ENCODE measurements at regions not wholly inside any gene's neighbourhood (a gene's known extent, or its start where the extent isn't known, plus 50 kb on each side); places are given as distances from the start of the nearest gene placed in this dataset.

DNA sequence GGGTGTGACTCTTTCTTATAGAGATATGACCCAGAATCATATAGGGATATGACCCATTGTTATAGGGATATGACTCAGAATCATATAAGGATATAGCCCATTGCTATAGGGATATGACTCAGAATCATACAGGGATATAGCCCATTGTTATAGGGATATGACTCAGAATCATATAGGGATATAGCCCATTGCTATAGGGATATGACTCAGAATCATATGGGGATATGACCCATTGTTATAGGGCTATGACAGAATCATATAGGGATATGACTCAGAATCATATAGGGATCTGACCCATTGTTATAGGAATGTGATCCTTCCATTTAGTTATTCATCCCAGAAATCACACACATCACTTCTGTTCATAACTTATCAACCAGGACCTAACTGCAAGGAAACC is 312.2 kb upstream of the ADARB2 start:
- H3K27ac ChIP-seq: no peak overlapping the region
- no peaks in the 10 kb centered on the region for H3K27me3 ChIP-seq
- DNase-seq: no peak
- intact Hi-C loops (cut with DNase I): no loop called here
- H3K36me3 ChIP-seq: no peaks in the 10 kb centered on the region
- no peaks in the 10 kb centered on the region for H3K4me1 ChIP-seq
- no peak for ATAC-seq
- H3K9me3 ChIP-seq: peaks cover 0 to 4% of the 10 kb centered on the region in 2 donors
- no peak overlapping the region for H3K4me3 ChIP-seq
- TF ChIP-seq, protein P1, sequence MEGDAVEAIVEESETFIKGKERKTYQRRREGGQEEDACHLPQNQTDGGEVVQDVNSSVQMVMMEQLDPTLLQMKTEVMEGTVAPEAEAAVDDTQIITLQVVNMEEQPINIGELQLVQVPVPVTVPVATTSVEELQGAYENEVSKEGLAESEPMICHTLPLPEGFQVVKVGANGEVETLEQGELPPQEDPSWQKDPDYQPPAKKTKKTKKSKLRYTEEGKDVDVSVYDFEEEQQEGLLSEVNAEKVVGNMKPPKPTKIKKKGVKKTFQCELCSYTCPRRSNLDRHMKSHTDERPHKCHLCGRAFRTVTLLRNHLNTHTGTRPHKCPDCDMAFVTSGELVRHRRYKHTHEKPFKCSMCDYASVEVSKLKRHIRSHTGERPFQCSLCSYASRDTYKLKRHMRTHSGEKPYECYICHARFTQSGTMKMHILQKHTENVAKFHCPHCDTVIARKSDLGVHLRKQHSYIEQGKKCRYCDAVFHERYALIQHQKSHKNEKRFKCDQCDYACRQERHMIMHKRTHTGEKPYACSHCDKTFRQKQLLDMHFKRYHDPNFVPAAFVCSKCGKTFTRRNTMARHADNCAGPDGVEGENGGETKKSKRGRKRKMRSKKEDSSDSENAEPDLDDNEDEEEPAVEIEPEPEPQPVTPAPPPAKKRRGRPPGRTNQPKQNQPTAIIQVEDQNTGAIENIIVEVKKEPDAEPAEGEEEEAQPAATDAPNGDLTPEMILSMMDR (IDR thresholded peaks at IDR 0.05): no peak

DNA sequence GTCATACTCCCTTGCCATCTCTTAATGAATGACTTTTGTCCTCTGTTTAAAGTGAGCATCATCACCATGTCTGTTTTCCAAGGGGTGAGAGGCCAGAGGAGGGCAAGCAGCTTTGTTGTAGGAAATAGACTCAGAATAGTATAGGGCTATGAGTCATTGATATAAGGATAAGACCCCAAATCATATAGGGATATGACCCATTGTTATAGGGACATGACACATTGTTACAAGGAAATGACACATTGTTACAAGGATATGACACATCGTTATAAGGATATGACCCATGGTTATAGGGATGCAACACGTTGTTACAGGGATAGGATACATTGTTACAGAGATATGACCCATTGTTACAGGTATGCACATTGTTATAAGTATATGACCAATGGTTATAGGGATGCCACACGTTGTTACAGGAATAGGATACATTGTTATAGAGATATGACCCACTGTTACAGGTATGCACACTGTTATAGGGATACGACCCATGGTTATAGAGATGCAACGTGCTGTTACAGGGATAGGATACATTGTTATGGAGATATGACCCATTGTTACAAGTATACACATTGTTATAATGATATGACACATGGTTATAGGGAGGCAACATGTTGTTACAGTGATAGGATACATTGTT is 311.1 kb upstream of the ADARB2 start:
- no peak overlapping the region for H3K27ac ChIP-seq
- no peak for ATAC-seq
- no peak for DNase-seq
- intact Hi-C loops (cut with DNase I): no loop called here
- peaks cover 0 to 4% of the 10 kb centered on the region in 2 donors for H3K9me3 ChIP-seq
- H3K4me1 ChIP-seq: no peaks in the 10 kb centered on the region
- TF ChIP-seq, protein P1 (IDR thresholded peaks at IDR 0.05): no peak
- no peak overlapping the region for H3K4me3 ChIP-seq
- H3K27me3 ChIP-seq: no peaks in the 10 kb centered on the region
- no peaks in the 10 kb centered on the region for H3K36me3 ChIP-seq

DNA sequence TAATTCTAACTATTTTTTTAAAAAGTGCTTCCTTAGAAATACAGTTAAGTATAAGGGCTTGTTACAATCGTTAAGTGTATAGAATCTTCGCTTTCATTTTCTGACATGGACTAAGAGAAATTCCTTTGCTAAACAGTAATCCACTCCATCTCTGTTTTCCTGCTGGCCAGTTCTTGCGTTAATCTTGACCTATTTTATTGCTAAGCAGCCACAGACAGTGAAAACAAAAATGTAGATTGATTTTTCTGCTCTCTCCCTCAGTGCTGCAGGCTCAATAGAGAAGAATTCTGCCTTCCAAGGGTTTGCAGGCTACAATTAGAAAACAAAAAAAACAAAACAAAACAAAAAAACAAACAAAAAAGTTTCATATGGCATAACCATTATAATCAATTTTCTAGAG is 310.4 kb upstream of the ADARB2 start:
- ATAC-seq: no peak
- no peak for DNase-seq
- H3K27ac ChIP-seq: no peak overlapping the region
- no peaks in the 10 kb centered on the region for H3K36me3 ChIP-seq
- peaks cover 0 to 4% of the 10 kb centered on the region in 2 donors for H3K9me3 ChIP-seq
- H3K4me1 ChIP-seq: no peaks in the 10 kb centered on the region
- H3K4me3 ChIP-seq: no peak overlapping the region
- intact Hi-C loops (cut with DNase I): no loop called here
- H3K27me3 ChIP-seq: no peaks in the 10 kb centered on the region
- TF ChIP-seq, protein P1 (IDR thresholded peaks at IDR 0.05): no peak

DNA sequence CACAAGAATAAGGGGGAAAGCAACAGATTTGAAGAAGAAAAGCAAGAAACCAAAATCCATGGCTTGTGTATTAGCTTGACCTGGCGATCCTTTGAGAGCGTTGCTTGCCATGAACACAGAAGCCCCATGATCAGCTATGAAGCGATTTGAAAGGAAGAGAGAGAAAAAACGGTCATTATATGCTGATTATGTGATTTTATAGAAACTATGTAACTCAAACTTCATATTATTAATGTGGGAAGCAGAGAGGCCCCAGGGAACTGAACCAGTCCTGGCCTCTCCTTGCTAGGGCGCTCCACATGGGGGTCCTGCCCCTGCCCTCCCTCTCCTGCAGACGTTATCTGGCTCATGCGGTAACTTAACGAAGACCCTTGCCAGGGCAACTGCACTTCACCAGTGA is 306.1 kb upstream of the ADARB2 start:
- DNase-seq (no peak), ATAC-seq (no peak)
- no peaks in the 10 kb centered on the region for H3K27me3 ChIP-seq
- no peaks in the 10 kb centered on the region for H3K36me3 ChIP-seq
- no peaks in the 10 kb centered on the region for H3K9me3 ChIP-seq
- H3K4me3 ChIP-seq: no peak overlapping the region
- no peak overlapping the region for H3K27ac ChIP-seq
- TF ChIP-seq, protein P1 (IDR thresholded peaks at IDR 0.05): no peak
- H3K4me1 ChIP-seq: no peaks in the 10 kb centered on the region
- intact Hi-C loops (cut with DNase I): no loop called here

DNA sequence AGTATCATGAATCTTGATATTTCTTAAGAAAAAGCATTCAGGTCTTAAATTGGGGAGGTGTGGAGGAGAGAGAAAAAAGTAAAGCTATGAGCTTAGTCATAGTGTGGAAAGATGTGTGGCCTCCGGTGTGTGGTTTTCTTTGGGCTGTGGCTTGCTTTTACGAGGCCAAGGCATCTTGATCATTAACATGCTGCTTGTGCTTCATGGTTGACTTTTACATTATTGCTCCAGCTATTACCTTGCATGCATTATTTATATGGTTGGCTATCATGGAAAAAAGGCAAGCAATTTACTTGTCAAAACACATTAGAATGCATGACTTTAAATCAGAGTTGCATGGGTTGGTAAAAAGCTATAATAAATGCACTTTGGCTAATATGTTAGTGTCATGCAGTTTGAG is 300.7 kb upstream of the ADARB2 start:
- no peaks in the 10 kb centered on the region for H3K27me3 ChIP-seq
- DNase-seq (no peak), ATAC-seq (no peak)
- intact Hi-C loops (cut with DNase I): no loop called here
- H3K27ac ChIP-seq: no peak overlapping the region
- H3K36me3 ChIP-seq: no peaks in the 10 kb centered on the region
- no peaks in the 10 kb centered on the region for H3K4me1 ChIP-seq
- H3K4me3 ChIP-seq: no peak overlapping the region
- TF ChIP-seq, protein P1 (IDR thresholded peaks at IDR 0.05): no peak
- H3K9me3 ChIP-seq: no peaks in the 10 kb centered on the region
